Activated naive CD4-positive, alpha-beta T cell treated with anti-CD3 and anti-CD28 coated beads, Interleukin-2, amount 50 U/mL, for 24 hours (primary cell): ENCODE measurements at regions not wholly inside any gene's neighbourhood (a gene's known extent, or its start where the extent isn't known, plus 50 kb on each side); places are given as distances from the start of the nearest gene placed in this dataset.

Experiments used
- H3K27ac Mint-ChIP-seq: one replicate; pipeline ENCODE4 v1.8.0; 2021; ENCODE audit warnings: mild to moderate bottlenecking, mixed read lengths
- H3K27me3 Mint-ChIP-seq: one replicate; pipeline ENCODE4 v1.8.0; 2021; ENCODE audit warnings: mixed read lengths
- H3K36me3 Mint-ChIP-seq: one replicate; pipeline ENCODE4 v1.8.0; 2021; ENCODE audit warnings: mixed read lengths
- H3K4me1 Mint-ChIP-seq: one replicate; pipeline ENCODE4 v1.8.0; 2021; ENCODE audit warnings: mixed read lengths
- H3K4me3 Mint-ChIP-seq: one replicate; pipeline ENCODE4 v1.8.0; 2021; ENCODE audit warnings: mild to moderate bottlenecking, mixed read lengths
- H3K9me3 Mint-ChIP-seq: one replicate; pipeline ENCODE4 v1.8.0; 2021; ENCODE audit warnings: mixed read lengths

GRCh38 chr5:54785729-54786591 is 199.4 kb downstream of the ESM1 start:
- H3K4me3 Mint-ChIP-seq, result no peak overlapping the region
- H3K27ac Mint-ChIP-seq, result no peak overlapping the region
- no peaks in the 10 kb centered on the region for H3K4me1 Mint-ChIP-seq
- H3K9me3 Mint-ChIP-seq, result peaks cover 6% of the 10 kb centered on the region
- H3K27me3 Mint-ChIP-seq, result no peaks in the 10 kb centered on the region
- H3K36me3 Mint-ChIP-seq, result peaks cover 1% of the 10 kb centered on the region

- Mint-ChIP-seq H3K27ac (no peak overlapping the region), H3K36me3 (peaks cover 1% of the 10 kb centered on the region), H3K4me1 (no peaks in the 10 kb centered on the region), H3K9me3 (peaks cover 6% of the 10 kb centered on the region), H3K27me3 (no peaks in the 10 kb centered on the region), H3K4me3 (no peak overlapping the region)
Observed at GRCh38 chr5:54778783-54779182, 206.6 kb downstream of the ESM1 start.

- H3K27ac Mint-ChIP-seq, result no peak overlapping the region
- no peaks in the 10 kb centered on the region for H3K9me3 Mint-ChIP-seq
- no peak overlapping the region for H3K4me3 Mint-ChIP-seq
- H3K36me3 Mint-ChIP-seq, result peaks cover 1% of the 10 kb centered on the region
- no peaks in the 10 kb centered on the region for H3K4me1 Mint-ChIP-seq
- H3K27me3 Mint-ChIP-seq, result no peaks in the 10 kb centered on the region
Observed at GRCh38 chr5:54775645-54776044, 209.7 kb downstream of the ESM1 start.

GRCh38 chr5:54774281-54775170 is 210.9 kb downstream of the ESM1 start:
- no peaks in the 10 kb centered on the region for H3K36me3 Mint-ChIP-seq
- no peaks in the 10 kb centered on the region for H3K4me1 Mint-ChIP-seq
- no peaks in the 10 kb centered on the region for H3K9me3 Mint-ChIP-seq
- H3K4me3 Mint-ChIP-seq, result no peak overlapping the region
- no peak overlapping the region for H3K27ac Mint-ChIP-seq
- no peaks in the 10 kb centered on the region for H3K27me3 Mint-ChIP-seq

- Mint-ChIP-seq H3K4me3 (no peak overlapping the region), H3K4me1 (no peaks in the 10 kb centered on the region)
Observed at GRCh38 chr5:54772684-54773083, 212.7 kb downstream of the ESM1 start.

GRCh38 chr5:54772231-54772630 is 213.2 kb downstream of the ESM1 start:
- H3K4me1 Mint-ChIP-seq, result no peaks in the 10 kb centered on the region
- H3K9me3 Mint-ChIP-seq, result no peaks in the 10 kb centered on the region
- H3K27ac Mint-ChIP-seq, result no peak overlapping the region
- H3K4me3 Mint-ChIP-seq, result no peak overlapping the region
- no peaks in the 10 kb centered on the region for H3K27me3 Mint-ChIP-seq
- no peaks in the 10 kb centered on the region for H3K36me3 Mint-ChIP-seq

More at GRCh38 chr5:54772684-54773083, 212.7 kb downstream of the ESM1 start:
- Mint-ChIP-seq H3K9me3 (no peaks in the 10 kb centered on the region), H3K27ac (no peak overlapping the region), H3K36me3 (no peaks in the 10 kb centered on the region), H3K27me3 (no peaks in the 10 kb centered on the region)

- Mint-ChIP-seq H3K4me1 (no peaks in the 10 kb centered on the region), H3K27ac (no peak overlapping the region), H3K27me3 (no peaks in the 10 kb centered on the region), H3K4me3 (no peak overlapping the region), H3K36me3 (no peaks in the 10 kb centered on the region), H3K9me3 (no peaks in the 10 kb centered on the region)
Observed at GRCh38 chr5:54769746-54770145, 215.6 kb downstream of the ESM1 start.

- Mint-ChIP-seq H3K4me3 (no peak overlapping the region), H3K9me3 (no peaks in the 10 kb centered on the region), H3K27me3 (no peaks in the 10 kb centered on the region), H3K4me1 (no peaks in the 10 kb centered on the region), H3K27ac (no peak overlapping the region), H3K36me3 (no peaks in the 10 kb centered on the region)
Observed at GRCh38 chr5:54769072-54769471, 216.3 kb downstream of the ESM1 start.

GRCh38 chr5:54766748-54767147 is 218.6 kb downstream of the ESM1 start:
- H3K4me3 Mint-ChIP-seq, result no peak overlapping the region
- no peaks in the 10 kb centered on the region for H3K9me3 Mint-ChIP-seq
- H3K27me3 Mint-ChIP-seq, result no peaks in the 10 kb centered on the region
- H3K27ac Mint-ChIP-seq, result no peak overlapping the region
- no peaks in the 10 kb centered on the region for H3K36me3 Mint-ChIP-seq
- no peaks in the 10 kb centered on the region for H3K4me1 Mint-ChIP-seq

GRCh38 chr5:54765165-54766028 is 220.0 kb downstream of the ESM1 start:
- no peak overlapping the region for H3K4me3 Mint-ChIP-seq
- H3K27ac Mint-ChIP-seq, result no peak overlapping the region
- no peaks in the 10 kb centered on the region for H3K4me1 Mint-ChIP-seq
- no peaks in the 10 kb centered on the region for H3K36me3 Mint-ChIP-seq
- no peaks in the 10 kb centered on the region for H3K27me3 Mint-ChIP-seq
- no peaks in the 10 kb centered on the region for H3K9me3 Mint-ChIP-seq

- no peaks in the 10 kb centered on the region for H3K4me1 Mint-ChIP-seq
Observed at GRCh38 chr5:54764102-54765090, 221.0 kb downstream of the ESM1 start.

GRCh38 chr5:54761213-54761701 is 224.1 kb downstream of the ESM1 start:
- Mint-ChIP-seq H3K4me3 (no peak overlapping the region), H3K27ac (no peak overlapping the region), H3K9me3 (no peaks in the 10 kb centered on the region), H3K27me3 (no peaks in the 10 kb centered on the region), H3K36me3 (no peaks in the 10 kb centered on the region), H3K4me1 (peaks cover 9% of the 10 kb centered on the region)

More at GRCh38 chr5:54764102-54765090, 221.0 kb downstream of the ESM1 start:
- Mint-ChIP-seq H3K4me3 (no peak overlapping the region), H3K27ac (no peak overlapping the region), H3K27me3 (no peaks in the 10 kb centered on the region), H3K36me3 (no peaks in the 10 kb centered on the region), H3K9me3 (no peaks in the 10 kb centered on the region)

GRCh38 chr5:54760182-54760935 is 225.0 kb downstream of the ESM1 start:
- Mint-ChIP-seq H3K27me3 (no peaks in the 10 kb centered on the region), H3K4me1 (peaks cover 16% of the 10 kb centered on the region), H3K36me3 (no peaks in the 10 kb centered on the region), H3K9me3 (no peaks in the 10 kb centered on the region), H3K4me3 (no peak overlapping the region), H3K27ac (no peak overlapping the region)

- H3K9me3 Mint-ChIP-seq, result no peaks in the 10 kb centered on the region
- H3K4me3 Mint-ChIP-seq, result no peak overlapping the region
- no peaks in the 10 kb centered on the region for H3K36me3 Mint-ChIP-seq
- no peaks in the 10 kb centered on the region for H3K27me3 Mint-ChIP-seq
- H3K27ac Mint-ChIP-seq, result no peak overlapping the region
- H3K4me1 Mint-ChIP-seq, result peaks cover 16% of the 10 kb centered on the region
Observed at GRCh38 chr5:54758038-54758437, 227.4 kb downstream of the ESM1 start.
